NB4 (cell line): ENCODE measurements at regions not wholly inside any gene's neighbourhood (a gene's known extent, or its start where the extent isn't known, plus 50 kb on each side); places are given as distances from the start of the nearest gene placed in this dataset.

ENCODE experiments used
- MYC ChIP-seq: IDR thresholded peaks from 2 replicates; pipeline ENCODE4 v1.6.1; 2011; ENCODE audit warnings: low read depth, low read length
- POLR2A ChIP-seq: IDR thresholded peaks from 2 replicates; pipeline ENCODE4 v1.6.1; 2011; ENCODE audit warnings: mild to moderate bottlenecking; ENCODE audit not compliant: insufficient read length; ENCODE audit errors: extremely low read depth
- TF ChIP-seq, protein P1 (sequence below): IDR thresholded peaks from one replicate; pipeline ENCODE4 v1.5.1; 2012; ENCODE audit warnings: low read depth, low read length
- TF ChIP-seq, protein P2 (sequence below): IDR thresholded peaks from 2 replicates; pipeline ENCODE4 v1.6.1; 2011; ENCODE audit warnings: low read depth, low read length

DNA sequence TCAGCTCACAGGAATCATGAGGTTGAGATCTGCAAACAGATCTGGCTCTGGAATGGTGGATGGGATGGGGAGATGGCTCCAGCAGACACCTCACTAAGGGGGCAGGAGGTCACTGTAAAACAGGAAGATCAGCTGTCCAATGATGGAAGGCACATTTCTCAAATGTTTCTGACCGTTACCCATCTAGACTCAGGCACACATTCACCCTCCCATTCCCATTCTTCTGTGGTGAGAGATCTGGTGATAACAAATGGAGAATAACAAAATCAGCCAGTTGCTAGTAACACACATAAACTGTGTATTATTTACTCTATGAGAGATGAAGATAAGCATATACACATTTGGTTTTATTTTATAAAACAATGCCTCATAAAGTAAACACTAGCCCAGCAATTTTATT is 235.9 kb downstream of the TSHZ3 start:
- TF ChIP-seq, protein P1, sequence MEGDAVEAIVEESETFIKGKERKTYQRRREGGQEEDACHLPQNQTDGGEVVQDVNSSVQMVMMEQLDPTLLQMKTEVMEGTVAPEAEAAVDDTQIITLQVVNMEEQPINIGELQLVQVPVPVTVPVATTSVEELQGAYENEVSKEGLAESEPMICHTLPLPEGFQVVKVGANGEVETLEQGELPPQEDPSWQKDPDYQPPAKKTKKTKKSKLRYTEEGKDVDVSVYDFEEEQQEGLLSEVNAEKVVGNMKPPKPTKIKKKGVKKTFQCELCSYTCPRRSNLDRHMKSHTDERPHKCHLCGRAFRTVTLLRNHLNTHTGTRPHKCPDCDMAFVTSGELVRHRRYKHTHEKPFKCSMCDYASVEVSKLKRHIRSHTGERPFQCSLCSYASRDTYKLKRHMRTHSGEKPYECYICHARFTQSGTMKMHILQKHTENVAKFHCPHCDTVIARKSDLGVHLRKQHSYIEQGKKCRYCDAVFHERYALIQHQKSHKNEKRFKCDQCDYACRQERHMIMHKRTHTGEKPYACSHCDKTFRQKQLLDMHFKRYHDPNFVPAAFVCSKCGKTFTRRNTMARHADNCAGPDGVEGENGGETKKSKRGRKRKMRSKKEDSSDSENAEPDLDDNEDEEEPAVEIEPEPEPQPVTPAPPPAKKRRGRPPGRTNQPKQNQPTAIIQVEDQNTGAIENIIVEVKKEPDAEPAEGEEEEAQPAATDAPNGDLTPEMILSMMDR = no peak
- TF ChIP-seq, protein P2, sequence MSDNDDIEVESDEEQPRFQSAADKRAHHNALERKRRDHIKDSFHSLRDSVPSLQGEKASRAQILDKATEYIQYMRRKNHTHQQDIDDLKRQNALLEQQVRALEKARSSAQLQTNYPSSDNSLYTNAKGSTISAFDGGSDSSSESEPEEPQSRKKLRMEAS = no peak
- TF ChIP-seq POLR2A (no peak), MYC (no peak)
